M059J (cell line): ENCODE measurements at regions not wholly inside any gene's neighbourhood (a gene's known extent, or its start where the extent isn't known, plus 50 kb on each side); places are given as distances from the start of the nearest gene placed in this dataset.
A peak's percentile ranks its signal among the peaks of the same experiment; 100 is the strongest.

Experiments used
- DNase-seq: peaks from one replicate; pipeline ENCODE4 v3.0.0-alpha.2; 2012; ENCODE audit warnings: low read depth

DNA sequence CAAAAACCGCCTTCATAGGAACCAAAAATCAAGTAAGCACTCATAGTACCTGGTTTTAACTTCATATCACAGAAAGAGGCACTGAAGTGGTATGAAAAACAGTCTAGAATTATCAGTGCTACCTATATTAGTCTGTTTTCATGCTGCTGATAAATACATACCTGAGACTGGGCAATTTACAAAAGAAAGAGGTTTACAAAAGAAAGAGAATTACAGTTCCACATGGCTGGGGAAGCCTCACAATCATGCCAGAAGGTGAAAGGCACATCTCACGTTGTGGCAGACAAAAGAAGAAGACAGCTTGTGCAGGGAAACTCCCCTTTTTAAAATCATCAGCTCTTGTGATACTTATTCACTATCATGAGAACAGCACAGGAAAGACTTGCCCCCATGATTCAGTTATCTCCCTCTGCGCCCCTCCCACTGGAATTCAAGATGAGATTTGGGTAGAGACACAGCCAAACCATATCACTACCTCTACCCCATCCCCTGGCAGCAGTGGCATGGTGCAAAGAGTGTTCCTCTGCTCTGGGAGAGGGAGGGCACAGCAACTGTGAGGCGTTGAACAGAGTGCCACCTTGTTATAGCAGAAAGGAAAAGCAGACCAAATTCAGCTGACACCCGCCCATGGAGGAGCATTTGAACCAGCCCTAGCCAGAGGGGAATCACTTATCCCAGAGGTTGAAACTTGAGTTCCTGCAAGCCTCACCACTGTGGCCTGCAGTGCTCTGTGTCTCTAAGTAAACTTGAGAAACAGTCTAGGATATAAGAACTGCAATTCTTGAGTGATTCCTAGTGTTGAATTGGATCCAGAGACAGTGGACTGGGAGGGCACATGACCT, 61.9 kb upstream of the PTPRZ1 start:
- DNase-seq, result no peak

DNA sequence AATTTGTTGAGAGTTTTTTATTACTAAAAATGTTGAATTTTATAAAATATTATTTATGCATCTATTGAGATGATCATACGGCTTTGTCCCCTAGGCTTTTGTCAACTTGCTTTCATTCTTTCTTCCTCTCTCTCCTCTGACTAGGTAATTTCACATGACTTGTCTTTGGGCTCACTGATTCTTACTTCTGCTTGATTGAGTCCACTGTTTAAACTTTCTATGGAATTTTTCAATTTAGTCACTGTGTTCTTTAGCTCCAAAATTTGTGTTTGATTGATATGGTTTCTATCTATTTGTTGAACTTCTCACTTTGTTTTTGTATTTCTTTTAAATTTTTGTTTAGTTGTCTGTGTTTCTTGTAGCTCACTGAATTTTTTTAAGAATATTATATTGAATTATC, 65.9 kb upstream of the PTPRZ1 start:
- no peak for DNase-seq

DNA sequence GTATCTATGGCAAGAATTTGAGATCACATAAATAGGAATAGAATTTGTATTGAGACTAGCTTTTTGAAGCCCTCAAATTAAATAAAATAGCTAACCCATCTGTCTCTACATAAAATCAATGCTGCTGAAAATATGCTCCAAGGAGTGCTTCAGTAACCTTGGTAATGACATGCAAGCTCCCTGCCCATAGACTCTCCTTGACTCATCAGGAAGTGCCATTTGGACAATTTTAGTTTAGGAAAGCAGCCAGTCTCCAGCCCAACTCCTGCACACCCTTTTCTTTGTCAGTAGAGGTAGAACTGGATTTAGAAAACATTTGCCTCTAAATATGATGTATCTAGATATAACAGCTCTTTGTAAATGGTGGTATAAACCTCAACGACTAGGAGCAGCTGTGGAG, 69.9 kb upstream of the PTPRZ1 start:
- no peak for DNase-seq

DNA sequence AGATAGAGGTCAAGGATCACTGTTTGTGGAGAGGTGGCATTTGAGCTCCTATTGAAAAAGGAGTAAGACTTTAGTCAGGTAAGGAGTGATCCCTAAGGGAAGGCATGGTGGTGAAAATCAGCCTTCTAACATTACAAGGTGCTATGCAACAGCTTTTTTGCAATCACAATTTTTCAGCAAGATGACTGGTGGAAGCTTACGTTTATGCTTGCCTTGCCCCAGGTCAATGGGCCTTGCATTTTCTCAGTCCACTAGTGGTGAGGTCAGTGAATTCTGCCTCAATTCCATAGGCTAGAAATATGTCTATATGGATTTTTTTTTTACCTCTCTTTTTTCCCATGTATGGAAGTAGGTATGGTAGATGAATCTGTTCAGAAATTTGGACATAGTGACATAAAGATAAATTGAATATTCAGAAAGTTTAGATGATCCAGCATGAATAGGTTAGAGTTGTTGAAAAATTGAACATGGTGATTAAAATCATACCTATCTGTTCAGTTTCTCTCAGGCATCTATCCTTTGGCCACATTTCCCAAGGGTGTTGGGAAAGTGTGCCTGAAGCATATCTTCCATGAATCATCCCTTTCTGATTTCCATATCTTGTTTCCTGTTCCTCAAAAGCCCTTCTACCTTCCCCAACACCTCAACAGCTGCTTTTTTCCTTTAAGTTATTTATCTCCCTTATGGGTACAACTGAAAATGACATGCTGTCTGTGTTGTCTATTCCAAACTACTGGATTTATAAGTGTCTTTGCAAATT, 71.9 kb upstream of the PTPRZ1 start:
- no peak for DNase-seq

DNA sequence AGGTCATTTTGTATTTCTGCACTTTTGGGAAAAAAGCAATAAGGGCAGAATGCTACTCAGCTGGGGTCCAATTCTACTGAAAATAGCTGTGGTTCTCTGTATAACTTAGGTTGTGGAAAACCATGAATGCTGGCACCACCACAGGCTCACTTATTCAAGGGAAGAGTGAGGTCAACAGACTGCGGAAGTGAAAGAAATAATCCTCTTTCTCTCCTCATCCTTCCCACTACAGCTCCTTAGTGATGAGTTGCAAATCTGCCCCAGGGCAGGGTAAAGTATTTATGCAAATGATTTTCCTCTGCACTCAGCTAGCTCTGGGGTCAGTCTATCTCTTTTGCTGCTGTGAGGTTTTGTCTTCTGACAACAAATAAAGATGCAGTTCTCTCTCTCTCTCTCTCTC, 74.1 kb upstream of the PTPRZ1 start:
- DNase-seq, result peak; percentile 21

DNA sequence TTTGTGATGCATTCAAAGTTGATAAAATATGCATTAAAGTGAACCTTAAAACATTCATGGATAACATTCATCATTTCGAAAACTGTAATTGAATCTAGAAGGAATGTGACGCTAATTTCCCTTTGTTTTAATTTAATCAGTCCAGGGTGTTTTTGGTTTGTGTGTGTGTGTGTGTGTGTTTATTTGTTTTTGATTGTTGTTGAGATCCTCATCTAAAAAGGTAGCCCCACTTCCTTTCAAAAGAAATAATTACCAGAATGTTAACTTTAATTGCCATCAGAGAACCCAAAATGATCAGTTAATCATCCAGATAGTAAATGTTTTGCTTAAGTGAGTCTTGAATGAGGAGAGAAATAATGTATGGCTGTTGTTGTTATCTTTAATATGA, 74.5 kb upstream of the PTPRZ1 start:
- DNase-seq, result no peak

DNA sequence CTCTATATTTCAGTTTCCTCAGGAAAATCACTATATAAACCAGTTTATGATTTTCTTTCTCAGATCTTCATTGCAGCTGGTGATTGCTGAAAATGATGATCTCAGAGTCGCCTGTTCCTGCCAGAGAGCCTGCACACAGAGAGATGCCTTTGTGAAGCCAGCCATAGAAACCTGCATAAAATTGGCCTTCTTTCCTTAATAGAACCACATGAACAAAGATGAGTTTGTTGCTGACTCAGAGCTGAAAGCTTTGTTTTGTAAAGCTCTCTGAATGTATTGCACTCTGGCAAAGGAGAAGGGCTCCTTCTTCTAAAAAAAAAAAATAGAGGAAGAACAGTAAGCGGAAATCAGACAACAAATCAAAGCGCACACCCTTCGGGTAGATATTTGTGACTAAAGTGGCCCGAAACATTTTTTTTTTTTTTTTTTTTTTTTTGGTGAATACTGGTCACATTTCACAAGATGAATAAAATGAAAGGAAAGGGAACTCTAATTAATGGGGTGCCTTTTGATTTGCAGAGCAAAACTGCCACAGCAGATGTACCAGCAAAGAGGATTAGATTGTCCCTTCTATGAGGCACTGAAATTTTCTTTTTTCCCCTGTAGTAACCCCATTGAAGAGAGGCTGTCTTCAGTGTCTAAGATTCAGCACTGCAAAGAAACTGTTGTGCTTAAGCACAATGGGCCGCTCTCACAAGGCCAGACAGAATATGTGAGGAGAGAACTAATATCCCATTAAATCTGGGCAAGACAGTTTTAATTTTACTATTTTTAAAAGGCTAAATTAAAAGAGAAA, 75.1 kb upstream of the PTPRZ1 start:
- no peak for DNase-seq

DNA sequence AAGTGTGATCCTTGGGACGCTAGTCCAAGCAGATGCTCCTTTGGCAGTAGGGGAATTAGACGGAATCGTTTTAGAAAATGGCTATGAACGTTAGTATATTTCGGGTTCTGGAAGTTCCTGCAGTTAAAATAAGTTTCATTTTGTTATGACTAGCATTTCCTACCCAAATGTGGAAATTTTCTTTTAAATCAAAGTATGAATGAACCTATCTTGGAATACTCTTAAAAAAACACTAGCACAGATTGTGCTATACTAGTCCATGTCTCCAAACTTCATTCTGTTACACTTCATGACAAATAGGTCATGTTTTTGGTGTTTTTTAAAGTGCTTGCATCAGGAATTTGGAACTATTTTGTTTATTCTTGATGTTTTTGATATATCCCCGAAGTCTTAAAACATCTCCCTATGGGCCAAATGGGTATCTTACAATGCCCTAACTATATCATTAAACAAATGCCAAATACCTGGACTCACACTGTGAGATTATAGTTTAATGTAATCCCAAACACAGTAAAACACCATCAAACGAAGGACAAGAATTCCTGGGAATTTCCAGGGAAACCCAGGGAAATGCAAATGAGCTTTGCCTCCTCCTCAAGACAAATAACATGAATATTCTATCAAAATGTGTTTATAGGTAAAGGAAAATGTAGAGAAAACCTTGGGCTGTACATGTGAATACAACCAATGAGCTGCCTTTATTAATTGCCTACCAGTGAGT, 75.9 kb upstream of the PTPRZ1 start:
- no peak for DNase-seq

DNA sequence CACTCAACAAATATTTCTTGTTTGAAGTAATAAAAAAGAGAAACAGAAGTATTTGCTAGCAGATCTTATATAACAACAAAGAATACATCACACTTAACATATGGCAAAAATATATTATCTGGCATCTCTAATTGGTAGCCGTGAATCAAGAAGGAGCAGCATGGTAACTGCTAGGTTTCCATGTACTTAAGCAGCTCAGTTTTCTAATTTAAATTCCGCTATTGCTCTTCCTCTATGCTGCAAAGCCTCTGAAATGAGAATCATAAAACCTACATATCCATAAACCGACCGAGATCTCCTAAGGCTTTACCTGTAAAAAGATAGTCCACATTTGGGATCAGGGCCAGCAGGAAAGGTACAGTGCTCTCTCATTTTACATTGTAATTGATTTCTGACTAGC, 76.6 kb upstream of the PTPRZ1 start:
- DNase-seq, result no peak

DNA sequence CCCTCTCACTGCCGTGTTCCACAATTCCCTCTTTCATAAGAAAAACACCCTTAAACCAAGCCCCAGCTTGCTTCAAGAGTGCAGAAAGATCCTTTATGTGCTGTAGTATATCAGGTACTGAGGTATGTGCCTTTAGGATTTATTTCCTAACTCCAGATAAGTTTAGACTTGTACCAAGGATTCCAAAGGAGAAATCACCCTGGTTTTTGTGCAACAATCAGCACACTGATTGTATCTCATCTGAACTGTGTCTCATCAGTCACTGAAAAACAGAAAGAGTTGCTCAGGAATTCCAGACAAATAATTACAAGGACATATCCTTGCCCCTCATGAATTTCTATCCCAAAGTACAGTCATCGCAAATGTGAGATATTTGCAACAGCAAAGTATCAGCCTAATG, 77.2 kb upstream of the PTPRZ1 start:
- DNase-seq, result no peak

DNA sequence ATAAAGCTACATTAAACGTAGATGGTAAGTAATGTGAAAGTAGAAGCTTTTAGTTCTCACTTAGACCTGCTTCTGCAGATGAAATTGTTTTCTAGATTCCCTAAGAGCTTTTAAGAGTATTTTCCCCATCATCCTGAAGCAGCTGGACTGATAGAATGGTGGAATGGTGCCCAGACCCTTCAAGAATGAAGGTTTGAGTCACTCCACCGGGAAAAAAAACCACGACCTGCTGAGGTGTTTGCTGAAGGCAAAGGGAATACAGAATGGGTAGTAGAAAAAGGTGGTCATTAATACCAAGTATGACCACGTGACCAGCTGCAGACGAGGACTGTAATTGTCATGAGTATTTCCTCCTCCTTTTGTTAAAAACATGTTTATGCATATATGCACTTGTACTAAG, 79.2 kb upstream of the PTPRZ1 start:
- peak; percentile 1 for DNase-seq

DNA sequence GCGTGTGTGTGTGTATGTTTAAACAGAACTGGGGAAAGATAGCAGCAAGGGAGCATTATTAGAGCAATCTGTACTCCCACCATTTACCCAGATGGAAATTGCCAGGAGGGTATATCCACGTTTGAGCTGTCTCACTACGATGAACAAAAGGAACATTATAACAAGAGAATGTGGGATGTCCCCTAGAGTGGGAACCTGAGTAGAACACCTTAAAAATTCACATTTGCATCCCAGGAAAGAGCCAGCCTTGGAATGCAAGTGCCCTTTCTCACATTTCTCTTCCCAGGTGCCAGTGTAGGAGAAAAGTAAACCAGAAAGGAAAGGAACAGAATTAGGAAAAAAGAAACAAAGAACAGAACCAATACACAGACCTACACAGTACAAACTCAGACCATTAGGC, 95.3 kb upstream of the PTPRZ1 start:
- no peak for DNase-seq

DNA sequence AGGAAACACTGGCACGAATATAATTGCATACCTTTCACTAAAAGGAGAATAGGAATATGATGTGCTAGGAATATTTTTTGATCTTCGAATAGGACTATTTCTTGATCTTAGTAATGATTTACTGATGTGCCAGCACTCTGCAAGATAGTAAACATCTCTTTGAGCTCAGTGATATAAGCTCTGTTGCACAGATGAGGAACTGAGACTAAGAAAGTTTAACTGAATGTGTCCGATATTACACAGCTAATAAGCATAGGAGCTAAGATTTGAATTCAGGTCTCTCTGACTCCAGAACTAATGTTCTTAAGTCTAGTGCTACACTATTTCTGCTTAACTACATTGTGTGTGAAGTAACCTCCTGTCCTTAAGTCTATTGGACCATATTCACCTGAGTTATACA, 98.4 kb upstream of the PTPRZ1 start:
- no peak for DNase-seq

DNA sequence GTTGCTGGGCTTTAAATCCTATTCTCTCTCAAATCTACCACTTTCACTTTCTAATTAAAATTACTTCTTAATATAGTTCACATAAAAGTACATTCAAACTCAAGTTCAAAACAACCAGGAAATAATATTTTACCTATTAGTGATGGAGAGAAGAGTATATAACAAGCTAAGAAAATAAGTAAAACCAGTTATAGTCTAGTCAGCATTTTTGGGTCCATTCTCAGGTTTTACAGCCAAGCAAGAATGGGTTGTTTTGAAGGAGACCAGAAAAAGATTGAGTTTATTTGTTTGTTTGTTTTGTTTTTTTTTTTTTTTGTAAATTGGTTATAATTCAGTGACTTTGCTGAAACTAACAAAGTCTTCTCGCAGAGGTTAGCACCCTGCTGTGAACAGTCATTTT, 106.3 kb upstream of the PTPRZ1 start:
- DNase-seq, result no peak

DNA sequence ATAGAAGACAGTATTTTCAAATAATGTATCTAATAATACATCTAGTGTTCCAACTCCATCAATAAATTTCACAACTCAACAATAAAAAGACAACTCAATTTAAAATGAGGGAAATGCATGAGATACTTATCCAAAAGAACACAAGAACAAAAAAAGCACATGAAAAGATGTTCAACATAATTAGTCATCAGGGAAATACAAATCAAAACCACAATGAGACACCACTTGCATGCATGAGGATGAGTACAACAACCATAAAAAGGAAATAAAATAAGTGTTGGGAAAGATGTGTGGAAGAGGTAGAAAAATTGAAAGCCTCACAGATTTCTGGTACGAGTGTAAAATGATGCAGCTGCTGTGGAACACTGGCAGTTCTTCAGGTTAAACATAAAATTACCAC, 111.6 kb upstream of the PTPRZ1 start:
- DNase-seq, result peak; percentile 4

DNA sequence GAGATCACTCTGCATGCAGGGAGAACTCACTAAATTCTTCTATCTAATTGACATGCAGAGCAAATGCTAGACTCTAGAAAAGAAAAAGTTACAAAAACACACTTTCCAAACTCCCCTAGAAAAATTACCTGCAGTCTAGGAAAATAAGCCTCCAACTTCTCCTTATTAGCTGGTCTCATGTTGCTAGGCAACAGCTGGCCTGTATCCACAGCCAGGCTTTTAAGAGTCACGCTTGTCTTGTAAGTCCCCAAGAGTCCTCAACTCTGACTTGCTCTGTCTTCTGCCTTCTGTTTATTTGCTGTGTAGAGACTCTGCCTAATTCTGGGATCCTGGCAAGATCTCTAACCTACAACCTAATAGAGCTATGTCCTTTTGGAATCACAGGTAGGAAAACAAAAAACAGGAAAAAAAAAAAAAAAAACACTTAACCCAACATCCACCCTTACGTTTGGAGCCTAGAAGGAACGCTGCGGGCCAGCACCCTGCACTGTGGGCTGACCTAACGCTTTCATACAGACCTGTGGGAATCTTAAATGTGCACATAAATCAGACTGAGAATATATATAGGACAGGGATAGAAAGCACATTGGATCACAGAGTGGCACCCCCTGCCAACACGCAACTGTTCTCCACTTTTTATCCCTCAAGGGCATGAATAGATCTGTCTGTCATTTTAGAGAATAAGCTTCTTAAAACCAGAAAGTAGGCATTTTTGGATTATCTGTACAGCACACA, 117.0 kb upstream of the PTPRZ1 start:
- no peak for DNase-seq

DNA sequence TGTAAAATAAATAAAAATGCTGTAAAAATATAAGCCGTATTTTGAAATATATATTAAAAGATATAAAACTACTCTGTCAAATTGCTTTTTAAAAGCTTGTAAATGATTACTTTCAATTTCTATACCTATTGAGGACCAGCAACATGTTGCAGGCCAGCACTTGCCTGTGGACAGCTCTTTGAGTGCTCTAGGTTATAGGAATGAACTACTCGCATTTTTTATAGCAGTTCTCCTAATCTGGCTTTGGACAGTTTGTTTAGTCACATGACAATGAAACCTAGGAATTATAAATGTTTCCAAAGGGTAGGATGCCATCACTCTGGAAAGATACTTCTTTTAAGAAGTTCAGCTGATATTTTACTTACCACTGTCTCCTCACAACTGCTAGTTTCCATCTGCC, 117.7 kb upstream of the PTPRZ1 start:
- no peak for DNase-seq

DNA sequence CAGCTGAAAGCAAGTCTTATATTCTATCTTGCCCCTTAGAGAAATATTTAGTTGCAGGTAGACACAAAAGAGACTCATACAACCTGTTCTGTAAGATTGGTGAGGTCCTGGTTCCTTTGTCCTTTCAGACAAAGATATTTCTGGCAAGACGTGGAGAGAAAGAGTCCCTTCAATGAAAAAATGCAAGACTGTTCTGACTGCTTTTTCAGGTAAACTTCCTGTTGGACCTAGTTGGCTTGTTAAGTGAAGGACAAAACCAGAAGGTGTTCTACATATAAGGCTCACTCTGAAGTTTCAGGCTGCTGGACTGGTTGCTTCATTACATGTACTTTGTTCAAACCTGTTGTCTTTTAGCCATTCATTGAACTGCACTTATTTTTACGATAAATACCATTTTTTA, 119.0 kb upstream of the PTPRZ1 start:
- DNase-seq, result no peak

DNA sequence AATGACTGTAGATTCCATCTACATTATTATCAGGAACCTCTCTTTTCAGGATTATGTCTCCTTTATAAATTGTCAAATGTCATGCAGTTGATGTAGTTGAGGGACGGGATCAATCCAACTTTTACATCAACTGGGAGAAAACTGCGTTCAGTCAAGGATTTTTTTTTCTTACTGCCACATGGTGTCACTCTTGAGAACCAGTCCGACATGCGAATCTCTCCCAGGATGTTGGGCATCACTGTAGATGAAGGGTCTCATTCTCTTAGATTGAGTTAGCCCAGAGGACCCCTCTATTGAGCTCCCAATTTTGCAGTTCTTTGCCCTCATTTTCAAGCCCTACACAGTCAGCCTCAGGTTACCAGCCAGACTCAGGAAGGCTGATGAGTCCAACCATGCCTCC, 120.3 kb upstream of the PTPRZ1 start:
- DNase-seq, result no peak

DNA sequence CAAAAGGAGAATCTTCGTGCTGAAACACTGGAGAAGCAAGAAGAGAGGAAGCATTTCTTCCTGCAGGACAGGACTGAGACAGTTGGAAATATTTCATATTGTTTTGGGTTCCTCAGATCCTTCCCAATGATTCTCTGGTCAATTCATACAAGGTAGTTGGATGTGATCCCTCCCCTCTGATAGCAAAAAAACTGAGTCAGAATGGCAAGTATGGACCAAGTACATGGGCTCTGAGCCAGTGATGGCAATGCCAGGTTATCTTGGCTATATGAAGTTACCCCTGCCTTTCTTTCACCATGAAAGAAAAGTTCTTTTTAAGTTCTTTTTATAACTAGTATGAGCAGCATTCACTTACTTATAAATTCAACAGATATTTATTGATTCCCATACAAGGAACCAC, 124.4 kb upstream of the PTPRZ1 start:
- DNase-seq, result no peak

DNA sequence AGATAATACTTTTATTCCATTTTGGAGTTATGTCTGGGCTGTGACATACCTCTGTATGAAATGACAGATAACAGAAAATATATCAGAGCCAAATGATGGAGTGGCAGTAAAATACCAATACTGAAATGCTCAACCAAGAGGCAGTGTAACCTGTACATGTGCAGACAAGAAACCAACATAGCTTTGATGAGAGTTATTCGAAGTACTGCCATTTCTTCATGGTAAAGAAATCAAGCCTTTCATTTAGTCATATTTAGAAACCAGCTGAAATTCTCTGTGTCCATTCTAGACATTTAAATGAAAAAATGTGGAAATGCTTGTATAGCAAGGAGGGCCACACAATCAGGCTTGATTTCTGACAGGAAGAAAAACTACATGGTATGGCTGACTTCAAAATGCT, 127.1 kb upstream of the PTPRZ1 start:
- no peak for DNase-seq
